ENCODE measurements at regions not wholly inside any gene's neighbourhood (a gene's known extent, or its start where the extent isn't known, plus 50 kb on each side); places are given as distances from the start of the nearest gene placed in this dataset.
"Not testable (repeated sequence)": the region's sequence is repeated elsewhere in the genome, so short reads cannot be mapped to it uniquely, and the experiment has no call there.

- DNase-seq = no peak
Observed at GRCh38 chr22:17318817-17319216, 50.4 kb upstream of the CECR2 start.

- no peak for DNase-seq
Observed at GRCh38 chr22:17315310-17315709, 54.0 kb upstream of the CECR2 start.

- peak; percentile 34 for DNase-seq
Observed at GRCh38 chr22:17314487-17314886, 54.8 kb upstream of the CECR2 start.

GRCh38 chr22:17313626-17314025, 55.6 kb upstream of the CECR2 start:
- DNase-seq = no peak

GRCh38 chr22:17307566-17307965, 61.7 kb upstream of the CECR2 start:
- no peak for DNase-seq

- DNase-seq = no peak
Observed at GRCh38 chr22:17305076-17305475, 64.2 kb upstream of the CECR2 start.

- DNase-seq = no peak
Observed at GRCh38 chr22:17303840-17304779, 65.2 kb upstream of the CECR2 start.

GRCh38 chr22:17303441-17303839, 65.8 kb upstream of the CECR2 start:
- no peak for DNase-seq

GRCh38 chr22:17302616-17303015, 66.6 kb upstream of the CECR2 start:
- DNase-seq = no peak

- no peak for DNase-seq
Observed at GRCh38 chr22:17300926-17301325, 68.3 kb upstream of the CECR2 start.

GRCh38 chr22:17298805-17299502, 70.3 kb upstream of the CECR2 start:
- DNase-seq = not testable (repeated sequence)

GRCh38 chr22:17285656-17286055, 66.4 kb upstream of the ADA2 start:
- no peak for DNase-seq

GRCh38 chr22:17284888-17285287, 65.7 kb upstream of the ADA2 start:
- DNase-seq = no peak

GRCh38 chr22:17284466-17284865, 65.2 kb upstream of the ADA2 start:
- no peak for DNase-seq

- not testable (repeated sequence) for DNase-seq
Observed at GRCh38 chr22:17283865-17284264, 64.6 kb upstream of the ADA2 start.

- no peak for DNase-seq
Observed at GRCh38 chr22:17283423-17283822, 64.2 kb upstream of the ADA2 start.

- DNase-seq = no peak
Observed at GRCh38 chr22:17281440-17281841, 62.2 kb upstream of the ADA2 start.

GRCh38 chr22:17281026-17281425, 61.8 kb upstream of the ADA2 start:
- no peak for DNase-seq

- DNase-seq = no peak
Observed at GRCh38 chr22:17272511-17272991, 53.3 kb upstream of the ADA2 start.

GRCh38 chr22:17271711-17272451, 52.6 kb upstream of the ADA2 start:
- no peak for DNase-seq

GRCh38 chr22:17269607-17270261, 50.5 kb upstream of the ADA2 start:
- no peak for DNase-seq

- no peak for DNase-seq
Observed at GRCh38 chr22:17269224-17269606, 50.0 kb upstream of the ADA2 start.

Measured in NCI-H2029 treated with DMSO at 0.1 percent for 48 hours (cell line).